ENCODE measurements at regions not wholly inside any gene's neighbourhood (a gene's known extent, or its start where the extent isn't known, plus 50 kb on each side); places are given as distances from the start of the nearest gene placed in this dataset.

- TF ChIP-seq CTCF (IDR thresholded peaks at IDR 0.05) = no peak
- Mint-ChIP-seq H3K4me1 (peaks cover 57% of the 10 kb centered on the region), H3K4me3 (no peak overlapping the region), H3K36me3 (ENCODE audit: low read depth) (no peaks in the 10 kb centered on the region), H3K9me3 (peaks cover 2% of the 10 kb centered on the region), H3K27me3 (no peaks in the 10 kb centered on the region), H3K27ac (no peak overlapping the region)
- CTCF ChIA-PET = no interaction called here
- no peak for DNase-seq
- intact Hi-C loops (cut with micrococcal nuclease) = no loop called here
- peak; percentile 57 for ATAC-seq (ENCODE audit: low read depth)
- POLR2A ChIA-PET = interaction anchor here (1.1 to 1.7 kb wide), 4 partner anchors 10 to 16 kb away, joined by 3 to 4 read pairs (median 3); no protein-coding TSS in a partner anchor
Measured at GRCh38 chr5:56676091-56676768, 139.1 kb upstream of the MAP3K1 start.

- intact Hi-C loops (cut with micrococcal nuclease) = loop anchor here (5.0 kb wide), 2 partner anchors 33 to 347 kb away; no protein-coding TSS in a partner anchor
- no peak overlapping the region for H3K27ac Mint-ChIP-seq
- H3K4me1 Mint-ChIP-seq = peaks cover 67% of the 10 kb centered on the region
- DNase-seq (no peak), ATAC-seq (ENCODE audit: low read depth) (no peak)
- peaks cover 2% of the 10 kb centered on the region for H3K9me3 Mint-ChIP-seq
- no peak overlapping the region for H3K4me3 Mint-ChIP-seq
- no peaks in the 10 kb centered on the region for H3K27me3 Mint-ChIP-seq
- ChIA-PET CTCF (no interaction called here), POLR2A (interaction anchor here (3.2 kb wide), 1 partner anchor 12 kb away, joined by 11 read pairs; no protein-coding TSS in a partner anchor)
- no peaks in the 10 kb centered on the region for H3K36me3 Mint-ChIP-seq (ENCODE audit: low read depth)
- no peak for TF ChIP-seq CTCF (IDR thresholded peaks at IDR 0.05)
Measured at GRCh38 chr5:56674441-56674840, 140.9 kb upstream of the MAP3K1 start.

- no peak for TF ChIP-seq CTCF (IDR thresholded peaks at IDR 0.05)
- H3K4me3 Mint-ChIP-seq = no peak overlapping the region
- ChIA-PET CTCF (interaction anchor here (1.2 to 1.3 kb wide), 2 partner anchors 167 to 402 kb away, joined by 4 read pairs; no protein-coding TSS in a partner anchor), POLR2A (interaction anchor here (1.0 to 3.2 kb wide), 2 partner anchors 13 to 73 kb away, joined by 4 to 11 read pairs; no protein-coding TSS in a partner anchor)
- DNase-seq = no peak
- no peaks in the 10 kb centered on the region for H3K36me3 Mint-ChIP-seq (ENCODE audit: low read depth)
- ATAC-seq (ENCODE audit: low read depth) = no peak
- H3K27ac Mint-ChIP-seq = peak overlapping the region; percentile 73
- intact Hi-C loops (cut with micrococcal nuclease) = loop anchor here (5.0 kb wide), 2 partner anchors 34 to 346 kb away; no protein-coding TSS in a partner anchor
- no peaks in the 10 kb centered on the region for H3K27me3 Mint-ChIP-seq
- H3K9me3 Mint-ChIP-seq = peaks cover 2% of the 10 kb centered on the region
- peaks cover 74% of the 10 kb centered on the region for H3K4me1 Mint-ChIP-seq
Measured at GRCh38 chr5:56673171-56673570, 142.2 kb upstream of the MAP3K1 start.

- DNase-seq = no peak
- Mint-ChIP-seq H3K27ac (no peak overlapping the region), H3K4me3 (no peak overlapping the region), H3K4me1 (peaks cover 79% of the 10 kb centered on the region), H3K27me3 (no peaks in the 10 kb centered on the region), H3K9me3 (peaks cover 5% of the 10 kb centered on the region), H3K36me3 (ENCODE audit: low read depth) (no peaks in the 10 kb centered on the region)
- no peak for ATAC-seq (ENCODE audit: low read depth)
- intact Hi-C loops (cut with micrococcal nuclease) = loop anchor here (2.0 to 5.0 kb wide), 4 partner anchors 31 to 344 kb away; no protein-coding TSS in a partner anchor
- CTCF ChIA-PET = interaction anchor here (2.4 kb wide), 1 partner anchor 190 kb away, joined by 9 read pairs; no protein-coding TSS in a partner anchor
- TF ChIP-seq CTCF (IDR thresholded peaks at IDR 0.05) = no peak
- POLR2A ChIA-PET = interaction anchor here (0.8 to 3.7 kb wide), 3 partner anchors 16 to 257 kb away, joined by 3 to 84 read pairs (median 5); no protein-coding TSS in a partner anchor
Measured at GRCh38 chr5:56671571-56671970, 143.8 kb upstream of the MAP3K1 start.

GRCh38 chr5:56670916-56671315 is 144.4 kb upstream of the MAP3K1 start:
- Mint-ChIP-seq H3K4me3 (no peak overlapping the region), H3K27ac (peak overlapping the region; percentile 93), H3K27me3 (no peaks in the 10 kb centered on the region), H3K4me1 (peaks cover 78% of the 10 kb centered on the region), H3K9me3 (peaks cover 5% of the 10 kb centered on the region), H3K36me3 (ENCODE audit: low read depth) (no peaks in the 10 kb centered on the region)
- POLR2A ChIA-PET = interaction anchor here (0.6 to 3.7 kb wide), 20 partner anchors 9 to 502 kb away, joined by 3 to 84 read pairs (median 5); partner anchors contain the start of gene MAP3K1
- CTCF ChIA-PET = interaction anchor here (1.1 to 2.4 kb wide), 5 partner anchors 13 to 400 kb away, joined by 4 to 13 read pairs (median 9); no protein-coding TSS in a partner anchor
- TF ChIP-seq CTCF (IDR thresholded peaks at IDR 0.05) = no peak
- ATAC-seq (ENCODE audit: low read depth) (no peak), DNase-seq (no peak)
- intact Hi-C loops (cut with micrococcal nuclease) = loop anchor here (1.0 to 5.0 kb wide), 15 partner anchors 15 to 502 kb away; no protein-coding TSS in a partner anchor

All from activated B cell treated with CpG ODN at 0.5 μM for 24 hours (primary cell).